ENCODE measurements at regions not wholly inside any gene's neighbourhood (a gene's known extent, or its start where the extent isn't known, plus 50 kb on each side); places are given as distances from the start of the nearest gene placed in this dataset.

DNA sequence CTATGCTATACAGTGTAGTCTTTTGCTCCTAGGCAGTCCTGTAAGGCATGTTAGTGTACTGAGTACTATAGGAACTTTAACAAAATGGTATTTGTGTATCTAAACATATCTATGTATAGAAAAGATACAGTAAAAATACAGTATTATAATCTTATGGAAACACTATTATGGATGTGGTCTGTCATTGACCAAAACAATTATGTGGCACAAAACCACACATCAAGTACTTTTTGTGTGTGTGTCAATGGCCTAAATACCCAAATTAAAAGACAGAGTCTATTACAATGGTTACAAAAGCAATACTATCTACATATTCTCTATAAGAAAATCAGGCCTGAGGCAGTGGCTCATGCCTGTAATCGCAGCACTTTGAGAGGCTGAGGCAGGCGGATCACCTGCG lies 610.2 kb upstream of the NDST4 start:
- no peak for TF ChIP-seq POLR2AphosphoS5 (IDR thresholded peaks at IDR 0.05; ENCODE audit: low read depth, low read length)
- no peak for TF ChIP-seq POLR2A (IDR thresholded peaks at IDR 0.05; ENCODE audit: low read depth, low read length)
- TF ChIP-seq TAF1 (IDR thresholded peaks at IDR 0.05; ENCODE audit: borderline replicate concordance, low read depth, low read length) = no peak
